NCI-H2196 treated with DMSO at 0.1 percent for 48 hours (cell line): ENCODE measurements at regions not wholly inside any gene's neighbourhood (a gene's known extent, or its start where the extent isn't known, plus 50 kb on each side); places are given as distances from the start of the nearest gene placed in this dataset.

ENCODE experiments used
- DNase-seq: peaks from one replicate; lab custom pipeline; 2025; ENCODE audit not compliant: unreplicated experiment; lab: John Stamatoyannopoulos, UW

DNA sequence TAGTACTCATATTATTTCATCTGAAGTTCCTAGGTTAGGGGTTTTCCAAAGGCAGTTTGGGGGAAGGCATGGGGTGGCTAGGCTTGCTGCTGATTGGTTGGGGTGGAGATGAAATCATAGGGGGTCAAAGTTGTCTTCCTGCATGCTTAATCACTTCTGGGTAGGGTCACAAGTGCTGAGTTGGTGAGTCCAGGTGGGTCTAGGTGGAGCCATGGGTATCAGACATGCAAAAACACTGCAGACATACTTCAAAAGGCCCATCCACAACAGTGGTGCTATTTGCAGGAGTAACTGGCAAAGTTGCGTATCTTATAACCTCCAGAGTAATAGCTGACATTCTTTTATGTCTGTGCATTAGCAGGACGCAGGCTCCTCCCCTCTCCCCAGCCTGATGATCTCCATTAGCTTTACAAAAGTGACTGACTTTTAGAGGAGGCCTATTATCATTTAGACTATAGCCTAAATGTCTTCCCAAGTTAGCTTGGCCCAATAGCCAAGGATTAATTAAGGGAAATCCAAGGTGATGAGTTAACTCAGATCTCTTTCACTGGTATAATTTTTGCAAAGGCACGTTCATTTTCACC lies 374.4 kb upstream of the PRMT6 start:
- no peak for DNase-seq

DNA sequence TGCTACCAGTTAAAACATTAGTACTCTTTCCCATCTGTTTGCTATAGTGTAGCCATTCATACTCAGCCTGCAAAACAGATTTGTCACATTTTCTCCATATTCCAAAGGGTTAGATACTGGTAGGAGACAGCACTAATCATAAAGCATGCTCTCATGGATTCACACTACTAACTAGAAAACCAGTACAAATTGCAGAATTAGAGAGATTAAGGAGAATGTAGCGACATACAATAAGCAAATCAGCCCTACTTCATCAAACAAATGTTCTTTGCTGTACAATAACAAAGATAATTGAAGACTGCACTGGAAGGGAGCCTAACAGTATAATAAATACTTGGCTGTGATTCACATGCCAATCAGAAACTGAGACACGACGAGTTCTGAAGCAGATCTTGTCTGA lies 368.0 kb upstream of the PRMT6 start:
- DNase-seq: no peak

DNA sequence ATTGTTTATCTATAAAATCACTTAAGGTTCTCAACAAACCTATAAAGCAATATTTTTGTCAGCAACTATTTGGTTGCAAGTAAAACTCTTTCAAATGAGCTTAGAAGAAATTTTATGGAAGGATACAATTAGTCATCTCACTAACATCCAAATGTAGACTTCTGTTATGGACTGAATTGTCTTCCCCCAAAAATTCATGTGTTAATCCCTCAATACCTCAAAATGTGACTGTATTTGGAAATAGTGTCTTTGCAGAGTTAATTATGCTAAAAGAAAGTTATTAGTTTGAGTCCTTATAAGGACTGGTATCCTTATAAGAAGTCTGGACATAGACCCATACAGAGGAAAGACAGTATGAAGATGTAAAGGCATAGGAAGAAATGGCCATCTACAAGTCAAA lies 357.8 kb upstream of the PRMT6 start:
- DNase-seq: no peak

DNA sequence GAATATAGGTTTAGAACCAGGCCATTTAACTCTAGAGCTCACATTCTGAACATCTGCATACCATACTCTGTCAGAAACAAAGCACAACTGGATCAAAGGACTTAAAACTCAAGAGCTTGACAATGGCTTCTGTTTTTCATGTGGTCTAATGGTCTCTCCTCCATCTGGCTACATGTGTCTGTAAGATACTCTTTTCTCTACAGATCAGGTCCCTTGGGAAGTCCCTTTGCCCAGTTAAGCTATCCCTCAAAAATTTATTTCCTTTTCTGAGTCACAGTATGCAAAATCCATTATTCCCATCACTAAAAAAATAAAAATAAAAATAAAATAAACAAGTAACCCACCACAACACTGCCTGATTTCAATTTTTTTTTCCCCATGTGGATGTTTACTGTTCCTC lies 357.0 kb upstream of the PRMT6 start:
- no peak for DNase-seq

DNA sequence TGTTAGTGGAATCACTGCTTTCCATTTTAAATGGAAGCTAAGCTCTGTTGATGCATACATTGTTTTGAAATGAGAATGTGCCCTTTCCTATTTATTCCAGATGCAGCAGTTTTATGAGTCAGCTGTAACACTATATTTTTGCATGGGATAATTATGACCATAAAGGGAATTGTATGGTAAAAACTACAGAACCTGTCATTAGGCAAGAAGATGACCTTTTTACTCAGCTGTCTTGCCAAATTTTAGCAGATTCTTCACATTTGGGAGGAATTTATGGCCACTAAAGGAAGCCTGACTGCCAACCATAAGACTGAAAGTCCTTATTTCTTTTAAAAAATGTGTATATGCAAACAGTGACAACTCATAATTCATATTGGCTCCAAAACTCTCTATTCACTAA lies 356.3 kb upstream of the PRMT6 start:
- DNase-seq: no peak

DNA sequence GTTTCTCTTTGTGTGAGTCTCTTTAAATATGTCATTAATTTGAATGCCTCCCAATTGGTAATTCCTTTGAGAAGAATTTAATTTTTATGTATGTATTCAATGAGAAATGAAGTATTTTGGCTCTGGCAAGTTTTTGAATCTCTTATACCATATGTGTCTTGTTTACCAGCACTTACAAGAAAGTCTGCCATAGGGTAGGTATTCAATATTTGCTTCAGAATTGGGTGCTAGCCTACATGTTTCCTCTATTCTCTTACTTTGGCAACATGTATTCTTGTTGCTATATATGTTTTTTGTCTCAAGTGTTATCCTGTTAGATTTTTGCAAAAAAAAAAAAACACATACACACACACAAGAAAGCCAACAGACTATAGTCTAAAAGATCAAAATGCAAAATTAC lies 350.5 kb upstream of the PRMT6 start:
- DNase-seq: no peak

DNA sequence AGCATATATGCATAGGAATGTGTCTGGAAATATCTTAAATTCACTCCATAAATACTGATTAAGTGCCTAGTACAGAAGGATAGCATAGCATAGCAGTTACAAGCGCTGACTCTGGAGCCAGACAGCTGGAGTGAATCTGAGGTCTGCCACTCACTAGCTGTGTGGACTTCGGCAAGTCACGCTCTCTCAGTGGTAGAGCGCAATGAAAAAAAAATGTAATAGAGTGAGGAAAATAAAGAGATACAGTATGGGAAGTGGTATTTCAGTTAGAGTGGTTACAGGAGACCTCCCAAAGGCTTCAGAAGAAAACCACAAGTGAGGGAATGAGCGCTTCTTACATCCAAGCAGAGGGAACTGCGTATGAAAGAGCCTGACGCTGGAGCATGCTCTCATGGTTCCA lies 338.9 kb upstream of the PRMT6 start:
- no peak for DNase-seq

DNA sequence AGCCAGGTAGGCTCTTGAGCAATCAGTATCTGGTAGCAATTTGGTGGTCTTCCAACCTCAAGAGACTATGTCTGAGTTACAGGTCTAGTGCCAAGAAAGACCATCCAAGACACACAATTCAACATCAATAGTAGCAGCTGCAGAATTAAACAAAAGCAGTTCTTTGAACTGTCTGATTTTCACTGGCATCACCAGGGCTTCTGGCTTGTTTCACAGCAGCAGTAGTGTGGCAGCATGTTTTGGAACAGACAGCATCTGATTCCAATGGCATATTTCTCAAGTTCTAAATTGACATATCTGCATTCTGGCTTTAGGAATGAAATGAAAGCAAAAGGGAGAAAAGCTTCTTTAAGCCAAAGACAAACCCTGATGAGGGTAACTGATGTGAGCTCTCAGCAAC lies 334.7 kb upstream of the PRMT6 start:
- no peak for DNase-seq

DNA sequence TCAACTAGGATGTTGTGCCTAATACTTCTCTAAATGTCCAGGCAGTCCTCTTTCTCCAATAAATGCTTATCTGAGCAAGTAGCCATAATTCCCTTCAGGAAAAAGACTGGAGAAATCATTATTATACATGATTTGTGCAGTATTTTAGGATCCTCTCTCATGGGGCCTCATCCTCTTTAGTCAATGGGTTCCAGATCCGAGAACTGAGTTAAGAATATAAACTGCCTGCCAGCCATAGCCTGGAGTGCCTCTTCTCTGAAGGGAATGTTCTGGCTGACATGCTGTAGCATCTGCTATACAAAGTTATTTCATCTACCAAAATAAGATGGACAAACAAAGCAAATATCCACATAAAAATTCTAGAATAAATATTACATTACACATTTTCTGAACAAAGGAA lies 334.0 kb upstream of the PRMT6 start:
- DNase-seq: no peak

DNA sequence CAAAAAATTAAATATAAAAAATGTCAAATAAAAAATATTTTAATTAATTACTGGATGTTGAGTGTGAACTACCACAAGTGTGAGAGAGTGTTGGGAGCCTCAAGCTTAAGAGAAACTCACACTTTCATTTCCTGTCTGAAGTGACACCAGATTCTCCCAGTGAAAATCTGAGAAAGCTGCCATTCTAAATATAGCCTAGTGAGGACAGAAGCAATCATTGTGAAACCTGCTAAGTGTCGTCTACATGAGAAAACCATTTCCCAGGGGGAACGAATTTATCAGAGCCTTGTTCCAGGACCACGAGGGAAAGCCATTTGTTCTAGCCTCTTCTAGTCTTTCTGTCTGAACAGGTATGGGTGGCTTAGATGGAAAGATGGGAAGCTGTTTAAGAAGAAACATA lies 329.3 kb upstream of the PRMT6 start:
- no peak for DNase-seq

DNA sequence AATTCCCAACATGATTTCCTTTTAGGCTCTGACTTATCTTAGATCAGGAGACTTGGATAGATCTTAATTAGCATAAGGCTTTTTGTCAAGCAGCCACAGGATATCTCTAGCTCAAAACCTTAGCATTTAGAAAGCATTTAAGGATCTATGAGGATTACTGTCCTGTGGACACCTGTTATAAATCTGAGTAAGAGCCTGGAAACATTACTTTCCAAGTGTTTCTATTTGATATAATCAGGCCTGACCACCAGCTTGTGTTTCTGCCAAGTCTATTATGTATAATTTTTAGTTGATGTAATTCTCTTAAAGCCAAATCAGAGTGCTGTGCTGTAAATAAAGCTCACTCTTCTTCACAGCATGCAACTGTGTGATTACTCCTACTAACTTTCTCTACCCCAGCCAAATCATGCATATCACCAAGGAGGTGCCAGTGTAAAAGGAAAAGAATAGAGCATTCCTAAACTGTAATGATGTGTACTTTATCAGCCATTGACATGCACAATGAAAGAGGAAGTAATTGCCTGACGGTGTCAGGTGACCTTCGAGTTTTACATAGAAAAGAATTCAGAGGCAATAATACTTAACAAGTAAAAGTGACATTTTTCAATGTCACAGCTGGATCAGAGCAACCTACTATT lies 309.9 kb upstream of the PRMT6 start:
- DNase-seq: no peak

DNA sequence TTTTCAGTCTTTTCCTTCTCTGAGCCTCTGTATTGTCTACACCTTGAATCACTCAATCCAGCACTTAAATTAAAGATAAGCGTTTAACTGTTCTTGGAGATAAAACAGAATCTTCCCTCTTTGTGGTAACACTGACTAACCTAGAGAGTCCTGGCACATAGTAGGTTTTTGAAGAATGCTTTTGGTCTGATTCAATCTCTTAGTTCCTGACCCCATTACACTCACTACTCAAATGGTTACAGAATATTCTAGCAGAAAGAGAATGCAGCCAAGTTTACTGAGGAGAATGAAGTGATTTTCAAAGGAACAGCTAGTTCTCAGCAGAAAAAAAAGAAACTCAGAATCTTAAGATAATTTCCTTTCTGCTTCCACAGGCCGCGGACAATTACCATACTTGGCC lies 309.2 kb upstream of the PRMT6 start:
- DNase-seq: no peak

DNA sequence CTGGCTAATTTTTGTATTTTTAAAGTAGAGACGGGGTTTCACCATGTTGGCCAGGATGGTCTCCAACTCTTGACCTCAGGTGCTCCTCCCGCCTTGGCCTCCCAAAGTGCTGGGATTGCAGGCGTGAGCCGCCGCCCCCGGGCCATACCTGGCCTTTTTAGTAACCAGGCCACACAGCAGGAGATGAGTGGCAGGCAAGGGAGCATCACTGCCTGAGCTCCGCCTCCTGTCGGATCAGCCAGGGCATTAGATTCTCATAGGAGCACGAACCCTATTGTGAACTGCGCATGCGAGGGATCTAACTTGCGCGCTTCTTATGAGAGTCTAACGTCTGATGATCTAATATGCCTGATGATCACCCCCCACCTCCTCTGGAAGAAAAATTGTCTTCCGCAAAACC lies 308.7 kb upstream of the PRMT6 start:
- DNase-seq: no peak

DNA sequence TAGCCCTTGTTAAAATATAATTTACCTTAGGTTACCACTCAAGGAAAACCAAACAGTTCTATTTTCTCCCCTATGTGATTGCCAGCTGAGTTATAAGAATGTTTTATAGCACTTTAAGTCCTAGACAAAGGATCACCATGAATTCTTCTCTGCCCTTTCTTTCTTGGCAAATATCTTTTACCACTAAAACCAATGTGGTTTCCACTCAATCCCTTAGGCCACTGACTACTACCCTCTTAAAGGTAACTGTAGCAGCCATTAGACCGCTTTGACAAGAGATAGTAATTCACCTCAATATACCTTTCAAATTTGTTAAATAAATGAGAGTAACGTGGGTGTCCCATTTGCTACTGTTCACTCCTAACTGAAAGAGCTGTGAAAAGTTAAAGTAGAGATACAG lies 307.9 kb upstream of the PRMT6 start:
- DNase-seq: no peak

DNA sequence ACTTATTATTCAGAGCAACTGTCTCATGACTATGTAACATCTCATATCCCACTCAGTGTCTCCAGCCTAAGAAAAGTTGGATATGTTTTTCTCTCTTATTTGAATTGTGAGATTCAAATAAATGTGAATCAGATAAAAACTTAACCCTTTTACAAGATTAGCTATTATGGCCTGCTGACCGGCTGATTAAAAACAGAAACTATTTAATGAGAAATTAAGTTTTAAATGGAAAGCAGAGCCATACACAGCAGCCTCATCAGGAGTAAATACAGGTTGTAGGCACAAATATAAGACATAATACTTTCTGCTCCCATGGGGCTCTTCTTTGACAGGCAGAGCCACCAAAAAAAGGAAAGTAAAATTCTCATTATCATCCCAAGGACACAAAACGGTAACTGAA lies 307.0 kb upstream of the PRMT6 start:
- DNase-seq: no peak

DNA sequence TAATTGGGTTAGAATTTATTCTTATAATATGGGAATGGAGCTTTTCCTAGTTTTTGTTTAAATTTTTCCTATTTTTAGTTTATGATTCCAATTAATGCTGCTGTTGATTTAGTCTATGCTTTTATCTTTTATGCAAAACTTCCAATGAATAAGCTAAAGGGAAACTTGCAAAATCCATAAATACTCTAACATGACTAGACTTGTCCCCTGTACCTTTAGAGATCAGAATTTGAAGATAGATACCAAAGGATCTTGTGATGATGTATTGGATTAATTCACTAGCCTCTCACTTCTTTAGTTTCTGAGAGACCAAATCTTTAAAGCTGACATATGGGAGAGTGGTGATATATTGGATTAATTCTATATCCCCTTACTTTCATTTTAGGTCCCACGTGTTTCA lies 306.6 kb upstream of the PRMT6 start:
- DNase-seq: no peak

DNA sequence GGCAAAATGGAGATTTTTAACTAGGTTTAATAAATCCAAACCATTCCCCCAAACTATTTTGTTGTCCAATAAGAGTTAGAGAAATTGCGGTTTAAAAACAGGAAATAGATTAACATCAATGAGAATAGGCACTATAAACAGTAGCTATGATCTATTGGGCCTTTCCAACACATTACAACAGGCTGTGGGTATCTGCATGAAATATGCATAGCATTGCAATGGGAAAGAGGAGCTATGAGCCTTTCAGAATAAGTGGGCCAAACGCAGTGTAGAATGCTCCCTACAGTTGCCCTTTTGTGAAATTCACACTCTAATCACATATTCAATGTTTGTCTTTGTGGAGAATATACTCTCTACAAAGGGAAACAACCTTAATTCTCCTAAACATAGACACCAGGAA lies 305.5 kb upstream of the PRMT6 start:
- no peak for DNase-seq

DNA sequence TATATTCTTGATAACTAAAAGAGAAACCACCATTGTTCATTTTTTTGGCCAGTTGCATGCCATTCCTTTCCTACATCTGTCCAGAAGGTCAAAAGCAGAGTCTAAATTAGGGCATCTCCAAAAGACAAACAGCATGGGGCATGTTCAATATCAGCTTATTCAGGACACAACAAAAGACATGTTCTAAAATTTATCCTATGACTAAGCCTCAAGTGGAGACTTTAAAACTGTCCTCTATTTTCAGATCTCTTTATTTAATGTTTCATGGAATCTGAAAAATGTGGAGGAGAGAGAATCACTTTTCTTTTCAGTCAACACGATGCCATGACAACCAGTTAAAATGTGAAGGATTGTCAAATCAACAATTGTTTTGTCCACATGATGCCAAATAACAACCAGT lies 303.4 kb upstream of the PRMT6 start:
- DNase-seq: no peak

DNA sequence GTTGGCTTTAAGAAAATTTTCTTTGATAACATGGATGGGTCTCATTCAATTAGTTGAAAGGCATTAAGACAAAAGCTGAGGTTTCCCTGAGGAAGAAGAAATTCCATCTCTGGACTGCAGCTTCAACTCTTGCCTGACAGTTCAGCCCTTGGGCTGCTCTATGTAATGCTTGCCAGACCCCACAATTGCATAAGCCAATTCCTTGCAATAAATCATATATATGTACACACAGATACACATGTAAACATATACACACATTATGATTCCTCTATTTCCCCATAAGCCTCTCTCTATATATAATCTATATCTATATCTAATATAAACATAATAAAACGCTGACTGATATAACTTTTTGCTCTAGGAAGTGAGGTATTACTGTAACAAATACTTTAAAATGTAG lies 301.5 kb upstream of the PRMT6 start:
- no peak for DNase-seq

DNA sequence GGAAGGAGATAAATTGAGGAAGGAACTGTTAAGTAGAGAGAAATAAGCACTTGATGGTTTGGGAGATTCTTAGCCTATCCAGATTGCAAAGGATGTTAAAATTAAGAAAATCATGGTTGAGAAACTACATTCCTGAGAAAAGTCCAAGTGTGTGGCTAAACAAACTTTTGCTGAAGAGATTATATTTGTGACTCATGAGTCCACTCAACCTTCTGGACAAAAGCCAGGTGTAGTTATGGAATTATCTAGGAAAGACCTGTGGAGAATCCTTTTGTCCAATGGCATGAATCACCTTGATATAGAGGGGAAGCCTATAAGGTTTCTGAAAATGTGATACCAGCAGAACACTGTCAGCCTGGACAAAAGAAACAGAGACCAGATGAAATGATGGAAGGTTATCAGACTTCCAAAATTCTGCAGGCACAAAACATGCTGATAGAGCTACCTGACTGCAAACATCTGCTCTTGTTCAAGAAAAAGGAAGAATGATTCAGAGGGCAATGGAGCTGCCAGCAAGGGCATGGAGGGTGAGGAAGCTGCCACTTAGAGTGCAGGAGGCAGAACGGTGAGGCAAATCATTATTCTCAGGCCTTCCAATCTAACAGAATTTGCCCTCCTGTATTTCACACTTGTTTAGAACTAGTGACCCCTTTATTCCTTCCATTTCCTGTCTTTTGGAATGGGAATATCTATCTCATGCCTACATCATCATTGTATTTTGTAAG lies 300.6 kb upstream of the PRMT6 start:
- no peak for DNase-seq

DNA sequence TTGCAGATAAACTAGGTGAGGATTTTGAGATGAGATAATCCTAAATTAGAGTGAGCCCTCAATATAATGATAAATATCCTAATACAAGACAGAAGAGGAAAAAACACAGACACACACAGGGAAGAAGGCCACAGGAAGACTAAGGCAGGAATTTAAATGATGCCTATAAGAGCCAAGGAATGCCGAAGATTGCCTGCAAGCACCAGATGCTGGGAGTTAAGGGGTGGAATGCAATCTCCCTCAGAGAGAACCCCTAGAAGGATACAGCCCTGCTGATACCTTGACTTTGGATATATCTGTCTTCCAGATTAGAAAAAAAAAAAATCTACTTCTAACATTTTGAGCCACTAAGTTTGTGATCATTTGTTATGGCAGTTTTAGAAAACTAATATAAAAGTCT lies 299.7 kb upstream of the PRMT6 start:
- DNase-seq: no peak

DNA sequence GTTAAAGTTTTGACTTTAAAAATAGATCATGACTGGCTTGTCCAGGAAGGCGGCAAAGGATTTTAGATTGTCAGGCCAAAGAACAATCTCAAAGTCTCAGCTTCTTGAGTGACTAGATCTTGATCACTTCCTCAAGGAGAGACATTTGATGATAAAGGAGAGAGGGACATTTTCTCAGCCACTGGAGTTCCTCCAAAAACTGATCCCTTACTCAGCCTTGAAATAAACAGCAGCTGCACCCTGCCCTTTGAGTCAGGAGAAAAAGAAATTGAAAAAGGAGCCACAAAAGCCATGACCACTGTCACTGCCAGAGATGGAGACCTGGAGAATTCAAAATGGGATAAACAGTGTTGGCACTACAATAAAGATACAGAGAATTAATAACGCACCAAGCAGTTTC lies 288.4 kb upstream of the PRMT6 start:
- no peak for DNase-seq

DNA sequence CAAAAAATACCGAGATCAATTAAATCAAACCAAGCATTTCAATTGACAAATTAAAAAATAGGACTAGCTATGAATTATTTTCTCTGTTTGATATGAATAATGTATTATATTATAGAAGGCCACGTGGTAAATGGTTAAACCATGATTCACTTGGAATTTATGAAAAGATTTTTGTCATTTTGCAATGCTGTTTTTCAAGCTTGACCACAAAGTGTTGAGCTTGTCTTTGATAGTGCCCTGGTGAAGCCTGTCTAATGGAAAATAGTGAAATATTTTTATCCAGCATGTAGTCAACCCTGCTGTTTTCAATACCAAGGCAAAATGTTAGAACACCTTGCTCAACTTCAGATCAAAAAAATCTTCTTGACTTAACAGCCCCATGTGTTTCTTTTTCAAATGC lies 288.0 kb upstream of the PRMT6 start:
- DNase-seq: no peak
